ENCODE measurements at regions not wholly inside any gene's neighbourhood (a gene's known extent, or its start where the extent isn't known, plus 50 kb on each side); places are given as distances from the start of the nearest gene placed in this dataset.

- TF ChIP-seq, protein P1, sequence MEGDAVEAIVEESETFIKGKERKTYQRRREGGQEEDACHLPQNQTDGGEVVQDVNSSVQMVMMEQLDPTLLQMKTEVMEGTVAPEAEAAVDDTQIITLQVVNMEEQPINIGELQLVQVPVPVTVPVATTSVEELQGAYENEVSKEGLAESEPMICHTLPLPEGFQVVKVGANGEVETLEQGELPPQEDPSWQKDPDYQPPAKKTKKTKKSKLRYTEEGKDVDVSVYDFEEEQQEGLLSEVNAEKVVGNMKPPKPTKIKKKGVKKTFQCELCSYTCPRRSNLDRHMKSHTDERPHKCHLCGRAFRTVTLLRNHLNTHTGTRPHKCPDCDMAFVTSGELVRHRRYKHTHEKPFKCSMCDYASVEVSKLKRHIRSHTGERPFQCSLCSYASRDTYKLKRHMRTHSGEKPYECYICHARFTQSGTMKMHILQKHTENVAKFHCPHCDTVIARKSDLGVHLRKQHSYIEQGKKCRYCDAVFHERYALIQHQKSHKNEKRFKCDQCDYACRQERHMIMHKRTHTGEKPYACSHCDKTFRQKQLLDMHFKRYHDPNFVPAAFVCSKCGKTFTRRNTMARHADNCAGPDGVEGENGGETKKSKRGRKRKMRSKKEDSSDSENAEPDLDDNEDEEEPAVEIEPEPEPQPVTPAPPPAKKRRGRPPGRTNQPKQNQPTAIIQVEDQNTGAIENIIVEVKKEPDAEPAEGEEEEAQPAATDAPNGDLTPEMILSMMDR (IDR thresholded peaks at IDR 0.05; ENCODE audit: insufficient read depth, low read length): no peak
- TF ChIP-seq POLR2AphosphoS5 (IDR thresholded peaks at IDR 0.05; ENCODE audit: low read depth): no peak
These were observed 700.7 kb downstream of the TAF11L14 start for GRCh38 chr5:18334949-18335348.

All from HL-60 (cell line).